Cardiac muscle cell (in vitro differentiated cells and primary cell): ENCODE measurements at regions not wholly inside any gene's neighbourhood (a gene's known extent, or its start where the extent isn't known, plus 50 kb on each side); places are given as distances from the start of the nearest gene placed in this dataset.

Experiments
- DNase-seq, 2 donors: peaks; one replicate each; pipeline versions ENCODE4 v3.0.0 to v3.0.0-alpha.2; 2010 to 2017; ENCODE audit warnings: low read depth in 1 of 2, low spot score in 1 of 2
- H3K27ac ChIP-seq: fragments of 200-600 bp; sonication (generic); 2 replicates; pipeline ENCODE4 v1.5.1; 2016
- H3K27me3 ChIP-seq: fragments of 200-600 bp; sonication (generic); 2 replicates; pipeline ENCODE4 v1.6.0; 2016; ENCODE audit warnings: control low read depth
- H3K36me3 ChIP-seq: fragments of 200-600 bp; sonication (generic); 2 replicates; pipeline ENCODE4 v1.5.1; 2016; ENCODE audit warnings: control low read depth
- H3K4me1 ChIP-seq: fragments of 200-600 bp; sonication (generic); 2 replicates; pipeline ENCODE4 v1.8.1; 2017; ENCODE audit warnings: low read depth, mild to moderate bottlenecking, mixed run types
- H3K4me3 ChIP-seq: fragments of 200-600 bp; sonication (generic); 2 replicates; pipeline ENCODE4 v1.5.1; 2016; ENCODE audit warnings: mild to moderate bottlenecking
- H3K9me3 ChIP-seq: fragments of 200-600 bp; sonication (generic); 2 replicates; pipeline ENCODE4 v1.5.1; 2017; ENCODE audit warnings: low read depth, mild to moderate bottlenecking, control low read depth
- CTCF ChIP-seq: IDR thresholded peaks from 2 replicates; pipeline ENCODE4 v1.5.1; 2012; ENCODE audit warnings: low read depth, mild to moderate bottlenecking, low read length

GRCh38 chr4:22045051-22045630 lies 96.6 kb upstream of the KCNIP4 start:
- Histone ChIP-seq H3K4me1 (no peaks in the 10 kb centered on the region), H3K36me3 (no peaks in the 10 kb centered on the region), H3K4me3 (no peak overlapping the region), H3K27ac (no peak overlapping the region), H3K9me3 (no peaks in the 10 kb centered on the region), H3K27me3 (no peaks in the 10 kb centered on the region)
- no peak for TF ChIP-seq CTCF
- DNase-seq = no peak

- no peaks in the 10 kb centered on the region for H3K4me1 ChIP-seq
- no peaks in the 10 kb centered on the region for H3K9me3 ChIP-seq
- H3K27ac ChIP-seq = no peak overlapping the region
- no peak for TF ChIP-seq CTCF
- H3K27me3 ChIP-seq = no peaks in the 10 kb centered on the region
- no peaks in the 10 kb centered on the region for H3K36me3 ChIP-seq
- H3K4me3 ChIP-seq = no peak overlapping the region
- DNase-seq = no peak
These were observed 82.9 kb upstream of the KCNIP4 start for GRCh38 chr4:22031423-22031822.

- no peak for TF ChIP-seq CTCF
These were observed 82.3 kb upstream of the KCNIP4 start for GRCh38 chr4:22030881-22031280.

GRCh38 chr4:22030307-22030706 lies 81.7 kb upstream of the KCNIP4 start:
- TF ChIP-seq CTCF = no peak
- H3K27me3 ChIP-seq = no peaks in the 10 kb centered on the region
- no peak overlapping the region for H3K27ac ChIP-seq
- DNase-seq = no peak
- no peak overlapping the region for H3K4me3 ChIP-seq
- no peaks in the 10 kb centered on the region for H3K36me3 ChIP-seq
- H3K9me3 ChIP-seq = no peaks in the 10 kb centered on the region
- no peaks in the 10 kb centered on the region for H3K4me1 ChIP-seq

More at GRCh38 chr4:22030881-22031280, 82.3 kb upstream of the KCNIP4 start:
- Histone ChIP-seq H3K4me1 (no peaks in the 10 kb centered on the region), H3K9me3 (no peaks in the 10 kb centered on the region), H3K36me3 (no peaks in the 10 kb centered on the region), H3K4me3 (no peak overlapping the region), H3K27ac (no peak overlapping the region), H3K27me3 (no peaks in the 10 kb centered on the region)
- DNase-seq = no peak

- Histone ChIP-seq H3K36me3 (no peaks in the 10 kb centered on the region), H3K27ac (no peak overlapping the region), H3K4me3 (no peak overlapping the region), H3K27me3 (no peaks in the 10 kb centered on the region), H3K9me3 (no peaks in the 10 kb centered on the region), H3K4me1 (no peaks in the 10 kb centered on the region)
- DNase-seq = no peak
- TF ChIP-seq CTCF = no peak
These were observed 81.2 kb upstream of the KCNIP4 start for GRCh38 chr4:22029803-22030202.

GRCh38 chr4:22021106-22021505 lies 72.5 kb upstream of the KCNIP4 start:
- TF ChIP-seq CTCF = no peak
- Histone ChIP-seq H3K4me1 (no peaks in the 10 kb centered on the region), H3K27ac (no peak overlapping the region), H3K9me3 (no peaks in the 10 kb centered on the region), H3K4me3 (no peak overlapping the region), H3K36me3 (no peaks in the 10 kb centered on the region), H3K27me3 (no peaks in the 10 kb centered on the region)
- DNase-seq = no peak
